GM20000 (cell line): ENCODE measurements at regions not wholly inside any gene's neighbourhood (a gene's known extent, or its start where the extent isn't known, plus 50 kb on each side); places are given as distances from the start of the nearest gene placed in this dataset.
"Not testable (repeated sequence)": the region's sequence is repeated elsewhere in the genome, so short reads cannot be mapped to it uniquely, and the experiment has no call there.

ENCODE experiments used
- DNase-seq: peaks from one replicate; pipeline ENCODE4 v3.0.0; 2012; ENCODE audit warnings: low spot score
- CTCF ChIP-seq: IDR thresholded peaks from 2 replicates; pipeline ENCODE4 v1.5.1; 2012; ENCODE audit warnings: mild to moderate bottlenecking, control low read depth; ENCODE audit errors: extremely low read depth, missing control alignments

GRCh38 chrX:50967736-50968135, 57.2 kb downstream of the BMP15 start:
- no peak for DNase-seq
- no peak for TF ChIP-seq CTCF

GRCh38 chrX:50968871-50969635, 58.5 kb downstream of the BMP15 start:
- DNase-seq, result not testable (repeated sequence)

DNA sequence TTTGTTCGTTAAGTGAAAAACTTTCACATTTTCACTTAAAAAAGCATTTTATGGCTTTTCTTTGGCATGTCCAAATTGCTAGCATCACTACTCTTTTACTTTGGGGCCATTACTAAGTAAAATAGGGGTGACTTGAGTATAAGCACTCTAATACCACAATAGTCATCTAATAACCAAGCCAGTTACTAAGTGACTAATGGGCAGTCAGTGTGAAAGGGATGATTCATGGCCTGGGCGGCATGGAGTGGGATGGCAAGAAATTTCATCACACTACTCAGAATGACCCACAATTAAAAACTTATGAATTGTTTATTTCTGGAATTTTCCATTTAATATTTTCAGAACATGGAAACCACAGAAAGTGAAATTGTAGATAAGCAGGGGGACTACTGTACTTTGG, 60.9 kb downstream of the BMP15 start:
- TF ChIP-seq CTCF, result no peak

DNA sequence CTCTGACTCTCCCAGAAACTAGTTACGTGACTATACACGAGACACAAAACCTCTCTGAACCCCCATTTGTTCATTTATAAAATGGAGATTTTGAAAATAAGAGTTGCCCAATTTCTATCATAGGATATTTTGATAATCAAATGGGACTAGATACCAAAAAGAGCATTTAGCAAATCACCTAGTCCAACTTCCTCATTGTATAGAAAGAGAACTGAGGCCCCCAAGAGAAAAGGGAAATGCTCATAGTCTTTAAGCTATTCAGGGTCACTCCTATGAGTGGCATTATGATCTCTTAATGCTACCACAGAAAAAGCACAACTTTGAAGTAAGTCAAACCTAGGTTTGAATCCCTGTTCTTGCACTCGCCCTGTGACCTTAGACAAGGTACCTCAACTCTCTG, 62.7 kb downstream of the BMP15 start:
- TF ChIP-seq CTCF, result no peak
- no peak for DNase-seq

More for the DNA sequence above, 60.9 kb downstream of the BMP15 start:
- no peak for DNase-seq

GRCh38 chrX:50978920-50979682, 68.6 kb downstream of the BMP15 start:
- TF ChIP-seq CTCF, result no peak

DNA sequence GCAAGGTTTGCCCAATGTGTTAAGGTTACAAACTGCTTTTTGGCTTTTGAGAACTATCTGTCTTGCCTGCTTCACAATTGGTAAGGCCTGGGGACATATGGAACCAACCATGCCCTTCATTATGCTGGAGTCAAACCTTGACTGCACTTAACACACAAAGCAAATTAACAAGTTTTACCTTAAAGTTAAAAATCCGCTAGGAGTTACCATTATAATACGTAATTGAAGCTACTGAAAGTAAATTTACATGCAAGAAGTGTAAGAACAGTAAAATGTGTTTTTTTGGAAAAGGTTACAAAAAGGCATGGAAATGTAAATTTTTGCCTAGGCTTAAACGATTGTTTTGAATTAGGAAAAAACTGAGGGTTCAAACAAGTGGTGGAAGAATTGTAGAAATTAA, 69.7 kb downstream of the BMP15 start:
- TF ChIP-seq CTCF, result no peak
- no peak for DNase-seq

More at GRCh38 chrX:50978920-50979682, 68.6 kb downstream of the BMP15 start:
- no peak for DNase-seq

DNA sequence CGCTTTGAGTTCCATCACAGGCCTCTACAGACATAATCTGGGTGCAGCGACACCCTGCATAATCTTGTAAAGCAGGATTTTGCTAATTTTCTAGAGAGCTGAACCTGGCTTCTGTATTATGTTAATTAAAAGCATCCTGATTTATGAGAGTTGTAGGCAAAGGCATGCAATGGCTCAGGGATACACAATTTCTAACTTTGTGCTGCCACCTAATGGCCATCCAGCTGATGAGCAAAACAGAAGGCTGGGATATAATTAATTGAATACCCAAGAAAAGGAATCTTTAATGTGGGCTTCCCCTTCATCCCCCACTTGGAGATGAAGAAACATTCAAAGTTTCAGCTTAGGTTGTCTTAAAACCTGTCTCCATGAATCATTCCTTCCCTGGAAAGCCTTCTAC, 78.1 kb downstream of the BMP15 start:
- DNase-seq, result peak; percentile 1
- peak; percentile 25 for TF ChIP-seq CTCF
